ENCODE measurements at regions not wholly inside any gene's neighbourhood (a gene's known extent, or its start where the extent isn't known, plus 50 kb on each side); places are given as distances from the start of the nearest gene placed in this dataset.

DNA sequence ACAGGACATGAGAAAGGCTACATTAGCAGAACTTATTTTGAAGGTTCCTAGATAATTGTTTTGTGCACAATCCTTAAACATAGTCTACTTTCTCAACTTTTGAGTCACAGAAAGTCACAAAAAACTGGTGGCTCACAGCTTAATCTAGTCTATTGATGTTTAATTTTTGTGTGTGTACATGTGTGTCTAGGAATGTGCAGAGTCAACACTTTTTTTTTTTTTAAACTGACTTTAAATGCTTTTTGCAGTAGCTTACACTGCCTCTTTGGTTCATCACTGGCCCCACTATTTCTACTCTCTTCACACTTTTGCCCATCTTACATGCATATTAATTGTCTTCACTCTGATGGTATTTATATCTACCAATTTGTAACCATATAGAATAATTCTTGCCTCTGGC, 566.9 kb downstream of the BCKDHB start:
- H3K4me3 ChIP-seq = no peak overlapping the region
- TF ChIP-seq, protein P1, sequence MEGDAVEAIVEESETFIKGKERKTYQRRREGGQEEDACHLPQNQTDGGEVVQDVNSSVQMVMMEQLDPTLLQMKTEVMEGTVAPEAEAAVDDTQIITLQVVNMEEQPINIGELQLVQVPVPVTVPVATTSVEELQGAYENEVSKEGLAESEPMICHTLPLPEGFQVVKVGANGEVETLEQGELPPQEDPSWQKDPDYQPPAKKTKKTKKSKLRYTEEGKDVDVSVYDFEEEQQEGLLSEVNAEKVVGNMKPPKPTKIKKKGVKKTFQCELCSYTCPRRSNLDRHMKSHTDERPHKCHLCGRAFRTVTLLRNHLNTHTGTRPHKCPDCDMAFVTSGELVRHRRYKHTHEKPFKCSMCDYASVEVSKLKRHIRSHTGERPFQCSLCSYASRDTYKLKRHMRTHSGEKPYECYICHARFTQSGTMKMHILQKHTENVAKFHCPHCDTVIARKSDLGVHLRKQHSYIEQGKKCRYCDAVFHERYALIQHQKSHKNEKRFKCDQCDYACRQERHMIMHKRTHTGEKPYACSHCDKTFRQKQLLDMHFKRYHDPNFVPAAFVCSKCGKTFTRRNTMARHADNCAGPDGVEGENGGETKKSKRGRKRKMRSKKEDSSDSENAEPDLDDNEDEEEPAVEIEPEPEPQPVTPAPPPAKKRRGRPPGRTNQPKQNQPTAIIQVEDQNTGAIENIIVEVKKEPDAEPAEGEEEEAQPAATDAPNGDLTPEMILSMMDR (IDR thresholded peaks at IDR 0.05) = no peak
- DNase-seq (ENCODE audit: low spot score) = no peak
- H3K27ac ChIP-seq = no peak overlapping the region

DNA sequence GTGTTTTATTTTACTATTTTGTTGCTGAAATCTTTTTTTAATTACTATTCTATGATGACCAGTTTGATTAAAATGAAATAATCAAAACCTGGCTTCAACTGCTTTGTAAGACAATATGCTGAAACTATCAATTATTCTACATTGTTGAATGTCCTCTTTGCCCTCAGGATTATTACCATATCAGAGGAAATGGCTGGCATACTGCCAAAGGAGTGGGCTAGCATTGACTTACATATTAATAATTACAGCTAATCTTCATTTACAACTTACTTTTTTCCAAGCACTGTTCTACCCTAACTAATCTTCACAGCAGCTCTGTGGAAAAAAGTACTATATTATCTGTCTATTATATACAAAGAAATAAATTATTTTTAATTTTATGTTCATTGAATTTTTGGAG, 560.5 kb downstream of the BCKDHB start:
- TF ChIP-seq, protein P1 (IDR thresholded peaks at IDR 0.05) = no peak
- no peak overlapping the region for H3K4me3 ChIP-seq
- no peak for DNase-seq (ENCODE audit: low spot score)
- no peak overlapping the region for H3K27ac ChIP-seq

DNA sequence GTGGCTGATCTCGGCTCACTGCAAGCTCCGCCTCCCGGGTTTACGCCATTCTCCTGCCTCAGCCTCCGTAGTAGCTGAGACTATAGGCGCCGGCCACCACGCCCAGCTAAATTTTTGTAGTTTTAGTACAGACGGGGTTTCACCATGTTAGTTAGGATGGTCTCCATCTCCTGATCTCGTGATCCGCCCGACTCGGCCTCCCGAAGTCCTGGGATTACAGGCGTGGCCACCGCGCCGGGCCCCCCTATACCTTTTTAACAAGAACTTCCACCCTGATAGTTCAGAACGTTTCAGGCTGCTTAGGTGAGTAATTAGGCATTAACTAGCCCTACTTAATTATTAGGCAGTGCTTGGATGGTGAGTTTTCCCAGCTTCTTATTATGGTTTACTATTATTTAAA, 552.5 kb downstream of the BCKDHB start:
- no peak for DNase-seq (ENCODE audit: low spot score)
- Histone ChIP-seq H3K4me3 (no peak overlapping the region), H3K27ac (no peak overlapping the region)
- TF ChIP-seq, protein P1 (IDR thresholded peaks at IDR 0.05) = no peak

DNA sequence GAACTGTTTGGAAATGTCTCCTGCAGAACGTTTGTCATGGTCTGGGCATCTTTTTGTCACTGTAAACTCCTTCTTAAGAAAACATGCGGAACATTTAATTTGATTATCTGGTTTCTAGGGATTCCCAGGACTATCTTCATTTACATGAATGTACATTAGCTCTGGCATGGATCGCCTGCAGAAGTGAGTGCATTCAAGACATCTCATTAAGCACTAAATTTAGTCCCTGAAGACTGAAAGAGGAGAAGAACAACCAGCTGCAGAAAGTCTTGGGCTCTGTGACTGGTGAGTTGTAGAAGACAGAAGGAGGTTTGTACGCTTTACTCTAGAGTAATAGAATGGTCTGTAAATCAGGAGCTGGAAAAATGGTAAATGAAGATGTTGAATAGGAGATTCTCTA, 540.7 kb downstream of the BCKDHB start:
- TF ChIP-seq, protein P1 (IDR thresholded peaks at IDR 0.05) = no peak
- Histone ChIP-seq H3K27ac (no peak overlapping the region), H3K4me3 (no peak overlapping the region)
- DNase-seq (ENCODE audit: low spot score) = no peak

DNA sequence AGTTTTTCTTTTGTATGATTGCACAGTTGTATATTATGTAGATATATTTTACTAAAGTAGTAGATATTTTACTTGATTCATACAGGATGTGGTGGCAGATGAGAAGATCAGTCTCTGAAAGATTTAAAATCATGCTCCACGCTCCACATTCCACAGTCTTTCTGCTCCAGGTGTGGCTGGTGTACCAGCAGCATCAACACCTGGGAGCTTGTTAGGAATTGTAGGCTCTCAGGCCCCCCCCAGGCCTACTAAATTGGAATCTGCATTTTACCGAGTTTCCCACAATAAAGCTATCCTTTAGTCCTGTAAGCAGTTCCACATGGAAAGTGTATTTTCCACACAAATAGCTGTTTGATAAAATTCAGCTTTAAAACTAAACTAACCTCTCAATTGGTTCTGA, 537.4 kb downstream of the BCKDHB start:
- DNase-seq (ENCODE audit: low spot score) = no peak
- H3K4me3 ChIP-seq = no peak overlapping the region
- TF ChIP-seq, protein P1 (IDR thresholded peaks at IDR 0.05) = no peak
- no peak overlapping the region for H3K27ac ChIP-seq

DNA sequence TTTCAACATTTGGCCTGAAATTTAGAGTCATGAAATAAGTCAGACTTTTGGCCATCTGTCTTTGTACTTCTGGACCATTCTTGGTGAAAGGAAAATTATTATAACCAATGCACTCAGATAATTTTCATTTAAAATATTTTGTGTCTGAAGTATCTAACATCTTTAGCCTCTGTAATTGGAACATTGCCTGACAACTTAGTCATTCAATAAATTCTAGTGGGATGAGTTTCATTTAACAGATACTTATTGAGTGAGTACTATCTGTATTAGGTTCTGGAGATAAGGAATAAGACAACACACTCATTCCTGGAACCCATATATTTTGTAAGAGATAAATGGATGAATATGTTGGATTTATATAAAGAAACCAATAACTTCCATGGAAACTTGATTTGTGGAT, 536.0 kb downstream of the BCKDHB start:
- TF ChIP-seq, protein P1 (IDR thresholded peaks at IDR 0.05) = no peak
- no peak overlapping the region for H3K4me3 ChIP-seq
- no peak for DNase-seq (ENCODE audit: low spot score)
- H3K27ac ChIP-seq = no peak overlapping the region

DNA sequence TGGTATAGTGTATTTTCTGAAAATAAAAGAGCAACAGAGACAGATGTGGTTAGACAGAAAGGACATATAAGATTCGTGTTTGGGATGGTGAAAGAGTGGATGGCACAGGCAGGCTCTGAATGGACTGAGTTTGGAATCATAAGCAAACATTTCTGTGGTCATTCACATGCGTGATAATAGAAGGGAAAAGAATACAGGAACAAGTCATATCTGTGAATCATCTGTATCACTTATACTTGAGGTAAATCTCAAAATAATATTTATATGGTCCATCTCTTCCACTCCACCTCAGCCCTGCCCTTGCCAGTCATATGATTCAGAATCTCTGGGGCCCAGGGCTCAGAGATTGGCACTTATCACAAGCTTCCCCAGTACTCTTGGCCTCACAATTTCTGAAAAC, 535.1 kb downstream of the BCKDHB start:
- DNase-seq (ENCODE audit: low spot score) = no peak
- Histone ChIP-seq H3K4me3 (no peak overlapping the region), H3K27ac (no peak overlapping the region)
- TF ChIP-seq, protein P1 (IDR thresholded peaks at IDR 0.05) = no peak
